ENCODE measurements at regions not wholly inside any gene's neighbourhood (a gene's known extent, or its start where the extent isn't known, plus 50 kb on each side); places are given as distances from the start of the nearest gene placed in this dataset.
"Not testable (repeated sequence)": the region's sequence is repeated elsewhere in the genome, so short reads cannot be mapped to it uniquely, and the experiment has no call there.

DNA sequence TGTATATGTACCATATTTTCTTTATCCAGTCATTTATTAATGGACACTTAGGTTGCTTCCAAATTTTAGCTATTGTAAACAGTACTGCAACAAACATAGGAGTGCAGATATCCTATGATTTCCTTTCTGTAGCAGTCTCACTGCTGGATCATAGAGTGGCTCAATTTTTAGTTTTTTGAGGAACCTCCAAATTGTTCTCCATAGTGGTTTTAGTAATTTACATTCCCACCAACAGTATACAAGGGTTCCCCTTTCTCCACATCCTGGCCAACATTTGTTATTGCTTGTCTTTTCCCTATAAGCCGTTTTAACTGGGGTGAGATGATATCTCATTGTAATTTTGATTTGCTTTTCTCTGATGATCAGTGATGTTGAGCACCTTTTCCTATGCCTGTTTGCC lies 114.3 kb downstream of the TMEM17 start:
- no peak overlapping the region for H3K4me3 ChIP-seq (ENCODE audit: low read depth, low read length)
- TF ChIP-seq, protein P1, sequence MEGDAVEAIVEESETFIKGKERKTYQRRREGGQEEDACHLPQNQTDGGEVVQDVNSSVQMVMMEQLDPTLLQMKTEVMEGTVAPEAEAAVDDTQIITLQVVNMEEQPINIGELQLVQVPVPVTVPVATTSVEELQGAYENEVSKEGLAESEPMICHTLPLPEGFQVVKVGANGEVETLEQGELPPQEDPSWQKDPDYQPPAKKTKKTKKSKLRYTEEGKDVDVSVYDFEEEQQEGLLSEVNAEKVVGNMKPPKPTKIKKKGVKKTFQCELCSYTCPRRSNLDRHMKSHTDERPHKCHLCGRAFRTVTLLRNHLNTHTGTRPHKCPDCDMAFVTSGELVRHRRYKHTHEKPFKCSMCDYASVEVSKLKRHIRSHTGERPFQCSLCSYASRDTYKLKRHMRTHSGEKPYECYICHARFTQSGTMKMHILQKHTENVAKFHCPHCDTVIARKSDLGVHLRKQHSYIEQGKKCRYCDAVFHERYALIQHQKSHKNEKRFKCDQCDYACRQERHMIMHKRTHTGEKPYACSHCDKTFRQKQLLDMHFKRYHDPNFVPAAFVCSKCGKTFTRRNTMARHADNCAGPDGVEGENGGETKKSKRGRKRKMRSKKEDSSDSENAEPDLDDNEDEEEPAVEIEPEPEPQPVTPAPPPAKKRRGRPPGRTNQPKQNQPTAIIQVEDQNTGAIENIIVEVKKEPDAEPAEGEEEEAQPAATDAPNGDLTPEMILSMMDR (IDR thresholded peaks at IDR 0.05; ENCODE audit: low read depth, low read length): no peak

DNA sequence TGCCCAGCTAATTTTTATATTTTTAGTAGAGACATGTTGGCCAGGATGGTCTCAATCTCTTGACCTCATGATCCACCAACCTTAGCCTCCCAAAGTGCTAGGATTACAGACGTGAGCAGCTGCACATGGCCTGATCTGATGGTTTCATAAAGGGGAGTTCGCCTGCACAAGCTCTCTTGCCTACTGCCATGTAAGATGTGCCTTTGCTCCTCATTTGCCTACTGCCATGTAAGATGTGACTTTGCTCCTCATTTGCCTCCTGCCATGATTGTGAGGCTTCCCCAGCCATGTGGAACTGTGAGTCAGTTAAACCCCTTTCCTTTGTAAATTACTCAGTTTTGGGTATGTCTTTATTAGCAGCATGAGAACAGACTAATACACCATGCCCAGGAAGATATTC lies 119.6 kb downstream of the TMEM17 start:
- H3K4me3 ChIP-seq (ENCODE audit: low read depth, low read length): not testable (repeated sequence)

DNA sequence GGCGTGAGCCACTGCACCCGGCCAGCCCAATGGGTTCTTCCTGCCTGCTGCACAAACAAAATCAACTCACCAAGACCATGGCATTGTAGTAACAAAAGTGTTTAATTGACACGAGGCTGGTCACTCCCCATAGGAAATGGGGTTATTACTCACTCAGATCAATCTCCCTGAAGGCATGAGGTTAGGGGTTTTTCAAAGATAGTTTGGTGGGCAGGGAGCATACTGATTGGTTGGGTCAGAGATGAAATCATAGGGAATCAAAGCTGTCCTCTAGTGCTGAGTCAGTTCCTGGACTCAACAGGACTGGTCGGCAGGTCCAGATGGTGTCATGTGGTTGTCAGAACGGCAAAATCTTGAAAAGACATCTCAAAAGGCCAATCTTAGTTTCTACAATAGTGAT lies 122.1 kb downstream of the TMEM17 start:
- no peak overlapping the region for H3K4me3 ChIP-seq (ENCODE audit: low read depth, low read length)
- TF ChIP-seq, protein P1 (IDR thresholded peaks at IDR 0.05; ENCODE audit: low read depth, low read length): no peak

DNA sequence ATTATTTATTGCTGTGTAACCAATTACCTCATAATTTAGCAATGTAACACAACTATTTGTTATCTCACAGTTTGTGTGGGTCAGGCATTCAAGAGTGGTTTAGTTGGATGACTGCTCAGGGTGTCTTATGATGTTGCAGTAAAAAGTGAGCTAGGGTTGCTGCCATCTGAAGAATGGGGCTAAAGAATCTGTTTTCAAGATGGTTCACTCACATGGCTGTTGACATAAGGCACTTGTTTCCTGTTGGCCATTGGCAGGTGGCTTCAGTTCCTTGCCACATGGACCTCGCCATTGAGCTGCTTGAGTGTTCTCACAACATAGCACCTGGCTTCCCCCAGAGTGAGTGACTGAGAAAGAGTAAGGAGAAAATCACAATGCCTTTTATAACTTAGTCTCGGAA lies 123.2 kb downstream of the TMEM17 start:
- H3K4me3 ChIP-seq (ENCODE audit: low read depth, low read length): no peak overlapping the region
- TF ChIP-seq, protein P1 (IDR thresholded peaks at IDR 0.05; ENCODE audit: low read depth, low read length): no peak

DNA sequence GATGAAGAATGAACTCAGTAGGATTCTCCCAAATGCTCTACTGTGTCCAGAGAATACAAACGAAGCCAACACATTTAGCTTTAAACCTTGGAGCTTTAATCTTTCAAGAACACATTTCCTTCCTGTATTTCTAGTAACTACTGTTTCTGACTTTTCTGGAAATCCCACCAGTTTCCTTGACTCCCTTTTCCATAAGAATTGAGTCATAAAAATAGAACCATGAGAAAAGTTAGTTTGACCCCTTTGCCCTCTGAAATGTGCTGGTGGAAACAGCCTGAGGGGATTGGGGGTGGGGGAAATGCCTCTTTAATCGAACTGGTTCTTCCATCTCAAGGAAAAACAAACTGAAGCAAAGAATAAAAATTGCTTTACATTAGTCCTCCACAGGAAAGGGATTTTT lies 123.9 kb downstream of the TMEM17 start:
- no peak overlapping the region for H3K4me3 ChIP-seq (ENCODE audit: low read depth, low read length)
- TF ChIP-seq, protein P1 (IDR thresholded peaks at IDR 0.05; ENCODE audit: low read depth, low read length): no peak

DNA sequence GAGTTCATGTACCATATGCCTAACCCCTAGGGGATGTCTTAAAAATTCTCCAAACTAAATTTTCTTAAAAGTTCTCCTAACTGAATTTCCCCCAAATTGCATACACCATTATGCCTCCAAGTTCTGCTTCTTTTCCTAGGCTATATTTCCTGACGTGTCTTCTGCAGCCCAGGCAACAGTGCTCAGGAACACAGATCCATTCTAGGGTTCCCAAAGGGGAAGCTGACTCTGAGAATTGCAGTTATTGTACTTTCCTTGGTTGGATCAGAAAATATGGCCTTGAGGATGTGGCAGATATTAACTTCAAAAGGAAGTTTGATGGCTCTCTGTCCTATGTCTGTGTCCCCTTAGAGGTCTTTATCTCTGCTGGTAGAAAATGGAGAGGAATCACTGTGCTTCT lies 124.3 kb downstream of the TMEM17 start:
- TF ChIP-seq, protein P1 (IDR thresholded peaks at IDR 0.05; ENCODE audit: low read depth, low read length): no peak
- no peak overlapping the region for H3K4me3 ChIP-seq (ENCODE audit: low read depth, low read length)

DNA sequence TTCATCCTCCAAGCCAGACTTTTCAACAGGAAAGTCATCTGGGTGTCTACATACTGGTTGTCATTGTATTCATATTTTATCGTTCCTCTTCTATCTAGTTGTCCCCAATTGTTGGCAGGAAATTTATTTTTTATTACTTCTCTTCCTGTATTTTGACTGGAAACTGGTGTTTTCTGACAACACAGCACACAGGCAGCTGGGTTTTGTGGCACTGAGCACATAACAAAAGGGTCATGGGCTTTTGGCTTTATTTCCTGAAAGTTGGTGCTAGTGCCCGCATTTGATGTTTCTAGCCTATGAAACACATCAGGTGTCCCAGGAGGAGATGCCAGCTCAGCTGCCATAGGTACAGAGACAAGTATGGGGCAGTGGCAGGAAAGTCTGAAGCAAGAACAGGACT lies 126.4 kb downstream of the TMEM17 start:
- TF ChIP-seq, protein P1 (IDR thresholded peaks at IDR 0.05; ENCODE audit: low read depth, low read length): no peak
- H3K4me3 ChIP-seq (ENCODE audit: low read depth, low read length): no peak overlapping the region

DNA sequence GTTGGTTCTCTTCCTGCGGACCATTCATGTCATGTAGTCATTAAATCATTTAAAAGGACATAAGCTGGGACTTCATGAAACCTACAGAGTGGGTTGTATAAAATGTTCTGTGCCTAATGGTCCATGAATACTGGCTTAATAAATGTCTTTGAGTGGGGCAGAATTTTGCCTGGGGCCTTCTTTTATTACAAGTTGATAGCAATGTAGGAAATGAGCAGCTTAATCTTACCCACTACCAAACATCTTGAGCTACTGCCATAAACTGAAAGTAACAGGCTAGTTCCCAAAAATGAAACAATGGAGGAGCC lies 130.9 kb downstream of the TMEM17 start:
- H3K4me3 ChIP-seq (ENCODE audit: low read depth, low read length): no peak overlapping the region
- TF ChIP-seq, protein P1 (IDR thresholded peaks at IDR 0.05; ENCODE audit: low read depth, low read length): no peak
